Keratinocyte (primary cell): ENCODE measurements at regions not wholly inside any gene's neighbourhood (a gene's known extent, or its start where the extent isn't known, plus 50 kb on each side); places are given as distances from the start of the nearest gene placed in this dataset.

Source experiments
- DNase-seq: peaks from one replicate; pipeline ENCODE4 v3.0.0-alpha.2; 2011; ENCODE audit warnings: low read depth, missing footprints, low spot score
- FAIRE-seq: peaks from 2 replicates; lab custom pipeline; 2011; peaks lifted over from hg19 to GRCh38; lab: Jason Lieb, UNC
- H2AFZ ChIP-seq: 2 replicates; pipeline ENCODE4 v1.6.0; 2012; ENCODE audit warnings: low read length, control low read depth, inconsistent platforms; ENCODE audit not compliant: control insufficient read depth
- H3K27ac ChIP-seq: 2 replicates; pipeline ENCODE4 v1.5.1; 2011; ENCODE audit warnings: low read length; ENCODE audit not compliant: control insufficient read depth, insufficient read depth
- H3K27me3 ChIP-seq: 3 replicates; pipeline ENCODE4 v1.6.0; 2011; ENCODE audit warnings: low read length; ENCODE audit not compliant: control insufficient read depth, insufficient read depth; ENCODE audit errors: extremely low read depth
- H3K36me3 ChIP-seq, 2 experiments: 2 replicates in 1 of 2; 3 replicates in 1 of 2; pipeline ENCODE4 v1.5.1; 2011; ENCODE audit warnings: low read length in 2 of 2, mild to moderate bottlenecking in 1 of 2; ENCODE audit not compliant: control insufficient read depth in 2 of 2, insufficient read depth in 2 of 2; ENCODE audit errors: extremely low read depth in 1 of 2
- H3K4me1 ChIP-seq: 3 replicates; pipeline ENCODE4 v1.5.1; 2011; ENCODE audit warnings: low read length; ENCODE audit not compliant: control insufficient read depth, insufficient read depth; ENCODE audit errors: extremely low read depth
- H3K4me2 ChIP-seq: 3 replicates; pipeline ENCODE4 v1.6.0; 2011; ENCODE audit warnings: low read depth, low read length; ENCODE audit not compliant: control insufficient read depth, insufficient read depth; ENCODE audit errors: extremely low read depth
- H3K4me3 ChIP-seq, 3 experiments: fragments of 200-600 bp in 1 of 3; sonication (generic) in 1 of 3; 2 replicates in 2 of 3; 3 replicates in 1 of 3; pipeline ENCODE4 v1.5.1; 2011 to 2016; ENCODE audit warnings: low read length in 3 of 3, mild to moderate bottlenecking in 3 of 3, control low read depth in 2 of 3, inconsistent platforms in 1 of 3, low read depth in 1 of 3, mixed read lengths in 1 of 3, mixed run types in 1 of 3, moderate library complexity in 1 of 3; ENCODE audit not compliant: control insufficient read depth in 2 of 3, insufficient read depth in 2 of 3; ENCODE audit errors: extremely low read depth in 1 of 3
- H3K79me2 ChIP-seq: 2 replicates; pipeline ENCODE4 v1.6.0; 2012; ENCODE audit warnings: low read length; ENCODE audit not compliant: control insufficient read depth, insufficient read depth
- H3K9ac ChIP-seq: 3 replicates; pipeline ENCODE4 v1.6.0; 2011; ENCODE audit warnings: low read length; ENCODE audit not compliant: control insufficient read depth, insufficient read depth; ENCODE audit errors: extremely low read depth
- H3K9me1 ChIP-seq: 3 replicates; pipeline ENCODE4 v1.6.0; 2011; ENCODE audit warnings: low read length; ENCODE audit not compliant: control insufficient read depth, insufficient read depth; ENCODE audit errors: extremely low read depth
- H3K9me3 ChIP-seq: 2 replicates; pipeline ENCODE4 v1.5.1; 2012; ENCODE audit warnings: low read depth, low read length; ENCODE audit not compliant: control insufficient read depth
- H4K20me1 ChIP-seq: 3 replicates; pipeline ENCODE4 v1.6.0; 2011; ENCODE audit warnings: low read length; ENCODE audit not compliant: control insufficient read depth, insufficient read depth; ENCODE audit errors: extremely low read depth
- EZH2 ChIP-seq: IDR thresholded peaks from one replicate; pipeline ENCODE4 v1.6.1; 2012; ENCODE audit warnings: inconsistent platforms, mild to moderate bottlenecking, low read length, moderate library complexity
- dilution Hi-C: fragments of 300-500 bp; cut with MboI; formaldehyde crosslinking; loops from one replicate; pipeline ENCODE4 v1.7.0; 2020; ENCODE audit warnings: low sequenced_read_pairs; ENCODE audit not compliant: extremely low pct_ligation_motif_present
- TF ChIP-seq, protein P1 (sequence below), 3 experiments: IDR thresholded peaks in 1 of 3; conservative IDR thresholded peaks in 1 of 3; optimal IDR thresholded peaks in 1 of 3; 2 replicates in 2 of 3; 3 replicates in 1 of 3; pipeline versions ENCODE3 to v1.5.1; 2011; ENCODE audit warnings: low read length in 3 of 3, mild to moderate bottlenecking in 3 of 3, moderate library complexity in 2 of 3, control low read depth in 1 of 3, inconsistent platforms in 1 of 3; ENCODE audit not compliant: insufficient read depth in 2 of 3; ENCODE audit errors: extremely low read depth in 1 of 3

DNA sequence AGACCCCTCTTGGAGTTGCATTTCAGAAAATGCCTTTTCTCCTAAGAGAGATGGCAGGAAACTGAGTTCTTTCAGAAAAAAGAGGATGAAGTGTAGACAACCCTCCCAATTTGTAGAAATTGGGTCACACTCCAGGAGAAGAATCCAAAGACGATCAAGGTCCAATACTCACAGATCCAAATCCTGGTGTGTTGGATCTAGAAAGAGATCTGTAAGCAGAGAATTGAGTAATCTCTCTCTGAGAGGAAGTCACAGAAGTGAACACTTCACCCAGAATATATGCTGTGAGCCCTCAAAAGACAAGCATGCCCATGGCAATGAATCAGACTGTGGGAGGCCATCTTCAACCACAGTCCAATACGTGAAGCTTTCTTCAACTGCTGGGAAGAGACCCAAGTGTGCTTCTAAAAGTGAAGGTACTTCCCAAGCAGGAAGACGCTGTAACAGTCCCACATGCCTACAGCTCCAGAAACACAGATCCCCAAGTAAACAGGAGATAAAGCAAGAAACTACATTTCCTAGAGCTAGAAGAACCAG is 182.7 kb downstream of the SMC2 start:
- no peaks in the 10 kb centered on the region for H4K20me1 ChIP-seq
- dilution Hi-C loops = no loop called here
- no peak overlapping the region for H3K9ac ChIP-seq
- TF ChIP-seq, protein P1, sequence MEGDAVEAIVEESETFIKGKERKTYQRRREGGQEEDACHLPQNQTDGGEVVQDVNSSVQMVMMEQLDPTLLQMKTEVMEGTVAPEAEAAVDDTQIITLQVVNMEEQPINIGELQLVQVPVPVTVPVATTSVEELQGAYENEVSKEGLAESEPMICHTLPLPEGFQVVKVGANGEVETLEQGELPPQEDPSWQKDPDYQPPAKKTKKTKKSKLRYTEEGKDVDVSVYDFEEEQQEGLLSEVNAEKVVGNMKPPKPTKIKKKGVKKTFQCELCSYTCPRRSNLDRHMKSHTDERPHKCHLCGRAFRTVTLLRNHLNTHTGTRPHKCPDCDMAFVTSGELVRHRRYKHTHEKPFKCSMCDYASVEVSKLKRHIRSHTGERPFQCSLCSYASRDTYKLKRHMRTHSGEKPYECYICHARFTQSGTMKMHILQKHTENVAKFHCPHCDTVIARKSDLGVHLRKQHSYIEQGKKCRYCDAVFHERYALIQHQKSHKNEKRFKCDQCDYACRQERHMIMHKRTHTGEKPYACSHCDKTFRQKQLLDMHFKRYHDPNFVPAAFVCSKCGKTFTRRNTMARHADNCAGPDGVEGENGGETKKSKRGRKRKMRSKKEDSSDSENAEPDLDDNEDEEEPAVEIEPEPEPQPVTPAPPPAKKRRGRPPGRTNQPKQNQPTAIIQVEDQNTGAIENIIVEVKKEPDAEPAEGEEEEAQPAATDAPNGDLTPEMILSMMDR (optimal IDR thresholded peaks at IDR 0.05 in 1 of 3, IDR thresholded peaks at IDR 0.05 in 1 of 3, conservative IDR thresholded peaks at IDR 0.05 in 1 of 3; ENCODE audit: extremely low read depth in 1 of 3, insufficient read depth in 2 of 3, low read length in 3 of 3) = no peak
- TF ChIP-seq EZH2 = no peak
- no peak overlapping the region for H3K4me3 ChIP-seq
- H3K9me3 ChIP-seq = no peaks in the 10 kb centered on the region
- no peaks in the 10 kb centered on the region for H3K36me3 ChIP-seq
- H3K4me2 ChIP-seq = no peak overlapping the region
- H3K79me2 ChIP-seq = no peaks in the 10 kb centered on the region
- H3K27me3 ChIP-seq = no peaks in the 10 kb centered on the region
- no peaks in the 10 kb centered on the region for H3K4me1 ChIP-seq
- no peak for DNase-seq
- H2AFZ ChIP-seq = no peak overlapping the region
- no peaks in the 10 kb centered on the region for H3K9me1 ChIP-seq
- no peak overlapping the region for H3K27ac ChIP-seq
- no peak for FAIRE-seq

DNA sequence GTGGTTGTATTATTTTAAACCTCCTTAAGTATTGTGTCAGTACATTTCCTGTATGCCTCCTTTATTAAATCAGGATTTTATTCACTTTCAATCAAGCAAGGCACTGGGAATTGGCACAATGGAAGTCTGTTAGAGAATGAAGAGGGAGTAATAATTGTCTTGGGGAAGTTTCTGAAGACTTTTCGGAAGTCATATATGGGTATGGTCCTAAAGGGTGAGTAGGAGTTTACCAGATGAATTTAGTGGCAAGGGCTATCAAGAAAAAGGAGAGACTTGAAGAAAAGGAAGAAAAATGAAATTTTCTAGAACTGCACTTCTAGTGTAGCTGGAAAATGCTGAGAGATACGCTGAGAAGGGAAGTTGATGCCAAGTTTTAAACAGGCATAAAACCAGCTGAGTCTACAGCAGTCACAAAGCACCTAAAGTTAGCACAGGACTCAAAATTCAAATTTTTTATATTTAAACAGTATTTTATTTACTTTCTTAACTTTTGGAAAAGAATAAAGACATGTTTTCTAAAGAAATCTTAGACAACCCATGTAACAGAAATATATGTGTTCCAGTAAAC is 184.9 kb downstream of the SMC2 start:
- no peak overlapping the region for H3K27ac ChIP-seq
- no peaks in the 10 kb centered on the region for H3K9me3 ChIP-seq
- dilution Hi-C loops = no loop called here
- H3K27me3 ChIP-seq = no peaks in the 10 kb centered on the region
- H3K4me2 ChIP-seq = no peak overlapping the region
- H3K4me3 ChIP-seq = no peak overlapping the region
- H3K4me1 ChIP-seq = no peaks in the 10 kb centered on the region
- peak overlapping the region; percentile 29 for H2AFZ ChIP-seq
- H3K79me2 ChIP-seq = no peaks in the 10 kb centered on the region
- TF ChIP-seq, protein P1 (optimal IDR thresholded peaks at IDR 0.05 in 1 of 3, IDR thresholded peaks at IDR 0.05 in 1 of 3, conservative IDR thresholded peaks at IDR 0.05 in 1 of 3; ENCODE audit: extremely low read depth in 1 of 3, insufficient read depth in 2 of 3, low read length in 3 of 3) = no peak
- no peak for TF ChIP-seq EZH2
- no peaks in the 10 kb centered on the region for H4K20me1 ChIP-seq
- FAIRE-seq = no peak
- H3K36me3 ChIP-seq = no peaks in the 10 kb centered on the region
- no peak for DNase-seq
- H3K9ac ChIP-seq = no peak overlapping the region
- H3K9me1 ChIP-seq = no peaks in the 10 kb centered on the region
